NCI-H2196 (cell line): ENCODE measurements at regions not wholly inside any gene's neighbourhood (a gene's known extent, or its start where the extent isn't known, plus 50 kb on each side); places are given as distances from the start of the nearest gene placed in this dataset.
"Not testable (repeated sequence)": the region's sequence is repeated elsewhere in the genome, so short reads cannot be mapped to it uniquely, and the experiment has no call there.

ENCODE experiments used
- DNase-seq: peaks from one replicate; lab custom pipeline; 2025; ENCODE audit not compliant: unreplicated experiment; lab: John Stamatoyannopoulos, UW

DNA sequence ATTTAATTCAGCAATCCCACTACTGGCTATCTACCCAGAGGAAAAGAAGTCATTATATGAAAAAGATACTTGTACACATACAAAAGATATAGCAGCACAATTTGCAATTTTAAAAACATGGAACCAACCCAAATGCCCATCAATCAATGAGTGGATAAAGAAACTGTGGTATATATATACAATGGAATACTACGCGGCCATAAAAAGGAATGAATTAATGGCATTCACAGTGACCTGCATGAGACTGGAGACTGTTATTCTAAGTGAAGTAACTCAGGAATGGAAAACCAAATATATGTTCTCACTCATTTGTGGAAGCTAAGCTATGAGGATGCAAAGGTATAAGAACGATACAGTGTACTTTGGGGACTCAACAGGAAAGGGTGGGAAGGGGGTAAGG is 102.8 kb upstream of the KCNMA1 start:
- not testable (repeated sequence) for DNase-seq

DNA sequence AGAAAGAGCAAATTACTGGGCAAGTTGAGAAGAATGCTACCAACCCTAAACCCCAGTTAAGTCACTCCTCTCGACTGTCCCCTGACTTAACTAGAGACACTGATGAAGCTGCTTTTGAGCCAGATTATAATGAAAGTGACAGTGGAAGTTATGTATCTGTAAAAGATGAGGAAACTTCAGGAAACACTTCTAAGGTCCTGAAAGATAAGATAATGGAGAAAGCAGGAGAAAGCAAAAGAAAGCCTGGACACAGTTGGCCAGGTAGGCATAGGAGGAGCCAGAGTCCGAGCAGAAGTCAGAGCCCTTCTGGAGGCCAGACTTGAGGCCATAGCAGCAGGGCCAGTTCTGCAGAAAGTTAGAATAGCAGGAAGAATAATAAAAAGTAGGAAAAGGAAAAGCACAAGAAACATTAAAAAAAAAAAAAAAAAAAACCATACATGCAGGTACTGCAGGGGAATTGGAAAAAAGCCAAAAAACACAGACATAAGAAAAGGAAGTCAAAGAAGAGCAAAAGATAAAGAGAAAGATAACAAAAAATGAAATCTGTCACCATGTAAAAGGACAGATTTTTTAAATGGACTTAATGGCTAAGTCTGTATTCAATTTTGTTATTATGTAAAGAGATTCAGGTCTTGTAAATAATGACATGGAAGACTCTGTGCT is 101.0 kb upstream of the KCNMA1 start:
- DNase-seq, result no peak

DNA sequence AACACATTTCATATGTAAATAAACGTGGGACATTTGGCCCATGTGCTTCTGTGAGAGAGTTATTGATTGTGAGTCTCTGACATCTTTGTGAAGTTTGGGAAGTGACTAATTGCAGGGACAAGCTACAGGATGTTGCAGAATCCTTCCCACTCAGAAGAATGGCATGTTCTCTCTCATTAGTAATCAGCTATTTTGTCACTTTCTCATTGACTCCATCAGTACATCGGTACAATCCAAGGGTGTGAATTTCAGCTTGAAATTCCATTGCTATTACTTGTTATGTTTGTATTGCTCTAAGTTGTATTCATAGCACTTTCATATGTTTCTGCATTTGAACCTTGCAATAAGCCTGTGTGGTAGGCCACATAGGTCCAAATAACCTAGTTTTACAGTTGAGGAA is 100.0 kb upstream of the KCNMA1 start:
- DNase-seq, result no peak

DNA sequence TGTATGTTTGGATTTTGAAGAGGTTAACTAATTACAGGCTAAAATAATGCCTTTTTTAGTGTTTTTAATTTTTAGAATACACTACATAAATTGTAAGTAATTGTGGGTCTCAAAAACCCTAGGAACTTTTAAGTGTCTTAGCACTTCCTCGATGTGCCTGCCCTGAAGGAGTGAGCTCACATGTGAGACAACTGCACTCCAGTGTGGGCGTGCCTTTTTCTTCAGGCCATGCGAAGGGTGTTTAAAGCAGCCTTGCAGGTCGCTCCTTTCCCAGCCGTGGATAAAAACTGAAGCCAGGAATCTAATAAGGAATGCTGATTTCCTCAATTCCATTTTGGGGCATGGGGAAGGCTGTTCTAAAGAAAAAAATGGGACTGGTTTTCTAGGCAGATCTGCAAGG is 97.5 kb upstream of the KCNMA1 start:
- not testable (repeated sequence) for DNase-seq

DNA sequence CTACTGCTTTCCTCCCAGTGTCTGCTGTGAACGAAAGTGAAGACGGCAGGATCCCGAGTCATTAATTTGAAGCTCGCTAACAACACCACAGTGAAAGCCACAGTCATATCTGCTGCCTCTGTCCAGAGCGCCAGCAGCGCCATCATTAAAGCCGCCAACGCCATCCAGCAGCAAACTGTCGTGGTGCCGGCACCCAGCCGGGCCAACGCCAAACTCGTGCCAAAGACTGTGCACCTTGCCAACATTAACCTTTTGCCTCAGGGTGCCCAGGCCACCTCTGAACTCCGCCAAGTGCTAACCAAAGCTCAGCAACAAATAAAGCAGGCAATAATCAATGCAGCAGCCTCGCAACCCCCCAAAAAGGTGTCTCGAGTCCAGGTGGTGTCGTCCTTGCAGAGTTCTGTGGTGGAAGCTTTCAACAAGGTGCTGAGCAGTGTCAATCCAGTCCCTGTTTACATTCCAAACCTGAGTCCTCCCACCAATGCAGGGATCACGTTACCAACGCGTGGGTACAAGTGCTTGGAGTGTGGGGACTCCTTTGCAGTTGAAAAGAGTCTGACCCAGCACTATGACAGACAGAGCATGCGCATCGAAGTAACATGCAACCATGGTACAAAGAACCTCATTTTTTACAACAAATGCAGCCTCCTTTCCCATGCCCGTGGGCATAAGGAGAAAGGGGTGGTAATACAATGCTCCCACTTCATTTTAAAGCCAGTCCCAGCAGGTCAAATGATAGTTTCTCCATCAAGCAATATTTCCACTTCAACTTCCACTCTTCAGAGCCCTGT is 94.8 kb upstream of the KCNMA1 start:
- no peak for DNase-seq

DNA sequence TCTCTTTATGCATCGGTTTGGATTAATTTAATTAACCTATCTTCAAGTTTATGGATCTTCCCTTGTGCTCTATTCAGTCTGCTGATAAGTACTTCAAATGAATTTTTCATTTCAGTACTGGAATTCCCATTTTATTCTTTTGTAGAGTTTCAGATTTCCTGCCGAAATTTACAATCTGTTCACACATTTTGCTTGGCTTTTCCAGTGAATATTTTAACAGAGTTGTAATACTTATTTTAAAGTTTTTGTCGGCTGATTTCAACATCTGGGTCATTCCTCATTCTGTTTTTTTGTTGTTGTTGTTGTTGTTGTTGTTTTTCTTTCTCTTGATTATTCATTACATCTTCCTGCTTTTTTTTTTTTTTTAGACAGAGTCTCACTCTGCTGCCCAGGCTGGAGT is 89.9 kb upstream of the KCNMA1 start:
- no peak for DNase-seq

DNA sequence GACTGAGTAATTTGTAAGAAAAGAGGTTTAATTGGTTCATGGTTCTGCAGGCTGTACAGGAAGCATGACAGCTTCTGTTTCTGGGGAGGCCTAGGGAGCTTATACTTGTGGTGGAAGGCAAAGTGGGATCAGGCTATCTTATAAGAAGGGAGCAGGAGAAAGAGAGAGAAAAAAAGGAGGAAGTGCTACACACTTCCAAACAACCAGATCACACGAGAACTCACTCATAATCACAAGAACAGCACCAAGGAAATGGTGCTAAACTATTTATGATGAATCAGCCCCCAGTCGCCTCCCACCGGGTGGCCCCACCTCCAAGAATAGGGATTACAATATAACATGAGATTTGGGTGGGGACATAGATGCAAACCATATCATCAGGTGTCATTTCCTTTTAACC is 89.1 kb upstream of the KCNMA1 start:
- no peak for DNase-seq

DNA sequence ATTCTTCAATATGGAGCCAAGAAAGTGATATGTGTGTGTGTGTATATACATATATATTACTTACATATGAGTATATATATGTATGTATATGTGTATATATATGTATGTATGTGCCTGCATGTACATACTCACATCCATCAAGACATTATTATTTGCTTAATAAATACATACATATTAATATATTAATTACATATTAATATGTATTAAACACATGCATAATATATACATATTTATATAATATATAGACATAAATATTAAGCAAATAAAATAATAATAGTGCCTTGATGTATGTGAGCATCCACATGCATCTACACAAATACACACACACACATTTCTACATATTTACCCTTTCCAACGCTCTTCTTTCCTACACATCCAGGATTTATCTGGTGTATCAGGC is 88.7 kb upstream of the KCNMA1 start:
- no peak for DNase-seq

DNA sequence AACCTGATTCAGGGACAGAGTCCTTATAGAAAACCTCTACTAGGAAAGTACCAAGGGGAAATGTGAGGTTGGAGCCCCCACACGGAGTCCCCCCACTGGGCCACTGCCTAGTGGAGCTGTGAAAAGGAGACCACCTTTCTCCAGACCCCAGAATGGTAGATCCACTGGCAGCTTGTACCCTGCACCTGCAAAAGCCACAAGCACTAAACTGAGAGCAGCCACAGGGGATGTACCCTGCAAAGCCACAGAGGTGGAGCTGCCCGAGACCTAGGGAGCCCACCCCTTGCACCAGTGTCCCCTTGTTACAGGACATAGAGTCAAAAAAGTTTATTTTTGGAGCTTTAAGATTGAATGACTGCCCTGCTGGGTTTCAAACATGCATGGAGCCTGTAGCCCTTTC is 87.2 kb upstream of the KCNMA1 start:
- no peak for DNase-seq

DNA sequence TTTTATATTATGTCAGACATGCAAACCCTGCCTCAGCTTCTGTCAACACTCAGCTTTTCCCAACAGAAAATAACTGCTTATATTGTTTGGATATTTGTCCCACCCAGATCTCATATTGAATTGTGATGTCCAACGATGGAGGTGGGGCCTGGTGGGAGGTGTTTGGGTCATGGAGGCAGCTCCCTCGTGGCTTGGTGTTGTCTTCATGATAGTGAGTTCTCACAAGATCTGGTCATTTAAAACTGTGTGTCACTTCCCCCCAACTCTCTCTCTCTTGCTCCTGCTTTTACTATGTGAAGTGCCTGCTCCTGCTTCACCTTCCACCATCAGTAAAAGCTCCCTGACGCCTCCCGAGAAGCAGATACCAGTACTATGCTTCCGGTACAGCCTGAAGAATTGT is 85.8 kb upstream of the KCNMA1 start:
- no peak for DNase-seq

DNA sequence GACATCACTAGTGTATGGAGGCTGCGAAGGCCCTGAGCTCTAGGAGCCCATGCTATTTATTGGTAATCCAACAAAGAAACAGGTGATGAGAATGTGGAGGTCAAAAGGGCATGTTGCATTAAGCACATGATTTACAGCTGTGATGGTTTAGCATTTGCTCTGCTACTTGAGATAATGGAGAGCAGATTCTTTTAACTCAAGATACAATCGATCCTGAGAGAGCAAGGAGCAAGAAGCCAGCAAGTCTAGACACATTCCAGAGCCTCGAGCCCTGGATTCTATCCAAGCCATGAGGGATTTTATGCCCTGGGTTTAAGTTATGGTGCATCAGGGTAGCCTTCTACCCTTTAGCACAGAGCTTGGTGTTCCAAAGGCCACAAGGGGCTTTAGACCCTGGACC is 85.3 kb upstream of the KCNMA1 start:
- not testable (repeated sequence) for DNase-seq

DNA sequence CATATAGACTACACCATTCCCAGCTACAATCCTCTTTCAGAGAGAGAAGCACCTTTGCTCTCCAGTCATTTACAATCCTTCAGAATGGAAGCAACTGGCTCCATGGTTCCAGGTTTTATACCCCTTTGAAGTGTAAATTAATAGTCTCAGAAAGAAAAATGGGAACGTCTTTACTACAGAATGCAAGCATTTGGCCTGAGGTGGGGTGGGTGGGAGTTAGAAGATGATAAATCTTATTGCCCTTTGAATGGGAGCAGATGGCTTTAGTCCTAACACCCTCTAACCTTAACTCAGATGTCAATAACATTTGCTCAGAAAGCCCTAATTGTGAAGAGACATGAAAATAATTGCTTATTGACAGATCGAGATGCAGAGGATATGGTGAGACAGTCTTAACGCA is 84.2 kb upstream of the KCNMA1 start:
- DNase-seq, result no peak

DNA sequence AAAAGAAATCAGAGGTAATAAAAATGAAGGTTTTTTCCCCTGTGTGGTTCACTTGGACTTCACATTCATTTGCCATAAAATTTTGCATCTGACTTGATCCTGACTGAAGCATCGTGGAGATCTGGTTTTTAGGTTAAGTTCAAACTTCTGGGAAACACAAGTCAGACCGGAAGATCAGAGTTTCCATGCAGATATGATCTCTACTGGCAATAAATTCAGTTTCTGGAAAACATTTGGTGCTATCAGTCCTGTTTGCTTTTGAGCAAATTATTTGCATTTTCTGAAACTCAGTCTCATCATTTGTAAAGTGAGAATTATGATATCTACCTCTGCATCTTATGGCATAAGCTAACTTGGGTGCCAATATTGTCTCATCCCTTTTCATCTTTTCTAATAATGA is 81.3 kb upstream of the KCNMA1 start:
- no peak for DNase-seq

DNA sequence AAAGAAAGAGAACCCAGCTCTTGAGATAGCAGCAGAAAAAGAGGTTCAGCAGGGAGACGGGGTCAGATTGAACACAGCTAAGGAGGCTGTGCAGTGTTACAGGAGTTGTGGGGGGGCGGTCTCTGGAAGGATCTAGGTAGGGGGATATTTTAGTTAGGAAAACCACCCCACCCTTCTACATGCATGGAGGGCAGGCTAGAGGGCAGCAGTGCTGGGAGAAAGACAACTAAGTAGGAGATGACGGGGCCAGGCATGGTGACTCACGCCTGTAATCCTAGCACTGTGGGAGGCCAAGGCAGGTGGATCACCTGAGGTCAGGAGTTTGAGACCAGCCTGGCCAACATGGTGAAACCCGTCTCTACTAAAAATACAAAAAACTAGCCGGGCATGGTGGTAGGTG is 80.7 kb upstream of the KCNMA1 start:
- DNase-seq, result not testable (repeated sequence)

DNA sequence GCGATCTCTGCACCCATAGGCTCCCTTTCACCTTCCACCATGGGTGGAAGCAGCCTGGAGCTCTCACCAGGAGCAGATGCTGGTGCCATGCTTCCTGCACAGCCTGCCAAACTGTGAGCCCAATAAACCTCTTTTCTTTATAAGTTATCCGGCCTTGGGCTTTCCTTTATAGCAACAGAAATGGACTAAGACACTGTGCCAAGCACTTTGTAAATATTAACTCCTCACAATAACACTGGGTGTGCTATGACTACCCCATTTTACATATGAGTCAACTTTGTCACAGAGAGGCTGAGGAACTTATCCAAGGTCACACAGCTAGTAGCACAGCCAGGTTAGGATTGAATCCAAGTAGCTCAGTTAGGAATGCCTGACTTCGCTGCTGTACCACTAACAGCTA is 79.7 kb upstream of the KCNMA1 start:
- no peak for DNase-seq

DNA sequence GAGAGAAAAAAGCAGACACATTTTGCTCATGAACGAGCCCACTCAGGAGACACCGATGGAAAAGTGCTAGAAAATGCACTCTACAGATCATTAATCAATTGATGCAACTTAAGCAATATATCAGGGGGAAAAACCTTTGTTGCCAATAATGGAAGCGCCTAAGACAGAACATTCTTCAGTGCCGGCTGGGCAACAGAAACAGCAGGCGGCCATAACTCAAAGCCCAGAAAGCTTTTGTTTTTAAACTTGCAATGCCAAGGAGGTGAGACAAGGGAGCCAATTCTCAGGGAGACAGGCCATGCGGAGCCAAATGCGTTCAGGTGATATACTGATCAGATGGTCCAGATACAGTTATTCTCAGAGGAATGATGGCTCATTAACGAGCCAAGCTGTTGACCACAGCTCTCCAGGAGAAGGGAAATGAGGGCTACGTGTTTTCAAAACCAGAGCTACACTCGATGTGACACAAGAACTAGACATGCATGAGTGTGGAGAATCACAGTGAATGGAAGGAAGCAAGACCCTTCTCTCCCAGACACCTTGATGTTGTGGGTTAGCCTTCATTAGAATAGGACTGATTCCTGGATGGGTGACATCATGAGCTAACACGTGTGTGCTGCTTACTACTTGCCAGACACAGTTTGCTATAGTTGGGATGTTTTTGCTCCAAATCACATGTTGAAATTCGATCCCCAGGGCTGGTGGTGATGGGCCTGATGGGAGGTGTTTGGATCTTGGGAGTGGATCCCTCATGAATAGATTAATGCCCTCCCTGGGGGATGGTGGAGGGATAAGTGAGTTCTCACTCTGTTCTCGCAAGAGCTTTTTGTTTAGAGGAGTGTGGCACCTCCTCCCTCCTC is 79.1 kb upstream of the KCNMA1 start:
- no peak for DNase-seq

DNA sequence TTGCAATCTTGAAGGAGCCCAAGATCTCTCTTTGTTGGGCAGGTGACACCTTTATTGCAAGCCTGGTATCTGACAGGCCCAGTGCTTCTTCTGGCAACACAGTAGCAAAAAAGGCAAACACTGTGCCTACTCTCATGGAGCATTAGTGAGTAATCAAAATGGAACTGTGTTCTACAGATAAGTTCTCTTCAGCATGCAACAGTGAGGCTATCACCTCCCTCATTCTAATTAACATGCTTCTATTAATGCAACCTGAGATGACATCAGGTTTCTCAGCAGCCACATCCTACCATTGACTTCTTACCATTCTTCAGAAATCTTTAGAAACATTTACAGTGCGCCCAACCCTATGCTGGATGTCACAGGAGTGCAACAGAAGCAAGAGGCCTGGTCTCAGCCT is 77.9 kb upstream of the KCNMA1 start:
- no peak for DNase-seq

DNA sequence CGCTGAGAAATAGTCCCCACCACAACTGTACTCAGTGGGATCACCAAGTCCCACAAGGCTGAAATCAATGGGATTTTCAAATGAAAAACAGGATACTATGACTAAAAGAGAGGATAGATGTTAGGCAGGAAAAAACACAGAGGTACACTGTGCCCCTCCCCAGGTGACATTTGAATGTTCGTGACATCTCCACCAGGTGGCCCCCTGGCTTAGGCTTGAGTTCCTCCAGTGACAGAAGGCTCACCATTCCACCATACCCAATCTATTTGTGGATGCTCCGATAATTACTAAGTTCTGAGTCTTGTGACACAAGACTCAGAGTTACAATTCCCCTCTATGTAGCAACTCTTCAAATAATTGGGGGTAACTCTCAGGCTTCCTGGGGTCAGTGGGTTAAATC is 77.5 kb upstream of the KCNMA1 start:
- peak; percentile 2 for DNase-seq

DNA sequence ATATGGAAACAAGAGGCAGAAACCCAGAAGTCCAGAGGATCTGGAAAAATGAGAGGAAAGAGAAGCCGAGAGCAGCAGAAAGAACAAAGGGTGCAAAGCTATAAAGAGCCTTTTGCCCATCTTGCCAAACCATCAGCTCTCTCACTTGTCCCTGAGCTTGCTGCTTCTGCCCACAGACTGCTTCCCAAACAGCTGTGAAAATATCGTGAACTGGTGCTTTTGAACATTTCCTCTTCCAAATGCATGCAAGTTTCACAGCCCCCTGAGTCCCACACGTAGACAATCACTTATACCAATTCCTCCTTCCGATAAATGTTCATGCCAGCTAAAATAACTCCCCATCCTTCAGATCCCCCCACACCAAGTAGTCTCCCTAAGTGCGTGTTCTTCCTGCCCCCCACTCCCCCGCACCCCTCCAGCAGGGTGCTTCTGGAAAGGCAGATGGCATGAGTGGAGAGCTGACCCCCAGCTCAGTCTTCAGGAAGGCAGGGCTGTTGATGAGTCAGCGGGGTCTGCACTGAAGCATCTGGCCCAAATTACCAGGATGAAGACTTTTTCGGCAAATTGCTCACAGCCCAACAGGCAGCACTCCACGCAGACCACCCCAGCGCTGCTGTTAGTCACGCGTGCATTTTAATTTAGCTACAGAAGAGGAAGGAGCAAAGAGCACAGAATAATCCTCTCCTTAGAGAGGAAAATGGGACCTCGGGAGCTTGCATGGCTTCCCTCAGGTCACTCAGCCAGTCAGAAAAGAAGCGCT is 76.1 kb upstream of the KCNMA1 start:
- DNase-seq, result no peak

DNA sequence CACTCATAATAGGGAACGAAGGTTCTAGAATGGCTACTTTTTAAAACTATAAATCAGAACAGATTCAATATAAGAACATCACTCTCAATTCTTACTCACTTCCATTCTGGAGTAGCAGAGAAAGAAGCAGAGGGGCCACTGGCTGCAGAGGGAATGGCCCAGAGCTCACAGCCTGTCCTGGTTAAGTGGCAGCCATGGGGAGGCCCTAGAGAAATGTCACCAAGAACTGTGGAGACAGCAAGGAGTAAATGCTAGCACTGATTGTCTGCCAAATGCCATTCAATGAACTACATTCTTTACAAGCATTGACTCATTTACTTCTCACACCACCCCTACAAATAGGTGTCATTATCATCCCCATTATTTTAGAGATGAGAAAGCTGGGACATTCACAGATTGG is 74.6 kb upstream of the KCNMA1 start:
- no peak for DNase-seq

DNA sequence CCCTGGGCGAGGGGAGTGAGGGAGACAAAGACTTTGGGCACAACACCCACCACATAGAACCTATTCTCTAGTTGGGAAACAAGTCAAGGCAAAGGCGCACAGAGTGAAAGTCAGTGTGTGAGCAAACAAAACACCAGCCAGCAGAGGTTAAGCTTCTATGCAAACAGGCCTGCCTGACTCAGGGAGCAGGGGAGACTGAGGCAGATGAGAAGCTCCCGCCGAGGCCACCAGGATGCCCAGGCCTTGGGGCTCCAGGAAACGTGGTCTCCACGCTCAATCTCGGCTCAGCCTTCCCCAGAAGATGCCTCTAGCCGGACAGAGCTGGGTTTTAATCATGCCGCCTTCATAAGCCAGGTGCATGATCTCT is 74.1 kb upstream of the KCNMA1 start:
- no peak for DNase-seq
